Skeletal muscle tissue (tissue), 3 donors: ENCODE measurements at regions not wholly inside any gene's neighbourhood (a gene's known extent, or its start where the extent isn't known, plus 50 kb on each side); places are given as distances from the start of the nearest gene placed in this dataset.

Experiments used
- H3K27ac ChIP-seq: one replicate; pipeline ENCODE4 v1.7.0; 2013; ENCODE audit warnings: mild to moderate bottlenecking, low read depth, low read length, inconsistent platforms
- H3K27me3 ChIP-seq, 3 donors: one replicate each; pipeline ENCODE4 v1.7.0; 2013; ENCODE audit warnings: low read length in 3 of 3; ENCODE audit not compliant: control insufficient read depth in 3 of 3, insufficient read depth in 3 of 3
- H3K36me3 ChIP-seq, 3 donors: one replicate each; pipeline ENCODE4 v1.7.0; 2013; ENCODE audit warnings: low read length in 3 of 3; ENCODE audit not compliant: control insufficient read depth in 3 of 3, insufficient read depth in 3 of 3
- H3K4me1 ChIP-seq, 3 donors: one replicate each; pipeline ENCODE4 v1.7.0; 2013; ENCODE audit warnings: low read length in 3 of 3, mild to moderate bottlenecking in 3 of 3; ENCODE audit not compliant: control insufficient read depth in 3 of 3, insufficient read depth in 3 of 3
- H3K4me3 ChIP-seq, 3 donors: one replicate each; pipeline ENCODE4 v1.7.0; 2013; ENCODE audit warnings: low read length in 3 of 3
- H3K9ac ChIP-seq, 3 donors: one replicate each; pipeline ENCODE4 v1.7.0; 2013; ENCODE audit warnings: low read length in 3 of 3, mild to moderate bottlenecking in 3 of 3, moderate library complexity in 2 of 3, low read depth in 1 of 3
- H3K9me3 ChIP-seq, 3 donors: one replicate each; pipeline ENCODE4 v1.7.0; 2013; ENCODE audit warnings: low read length in 3 of 3; ENCODE audit not compliant: control insufficient read depth in 3 of 3
- donor health status: Osteomylitis.

- no peaks in the 10 kb centered on the region for H3K27me3 ChIP-seq
- no peak overlapping the region for H3K27ac ChIP-seq
- H3K4me1 ChIP-seq = peaks cover 0 to 3% (median 0%) of the 10 kb centered on the region in 3 donors
- H3K36me3 ChIP-seq = no peaks in the 10 kb centered on the region
- H3K9ac ChIP-seq = no peak overlapping the region
- no peaks in the 10 kb centered on the region for H3K9me3 ChIP-seq
- H3K4me3 ChIP-seq = no peak overlapping the region
Measured at GRCh38 chr5:143695941-143696340, 116.0 kb upstream of the HMHB1 start.

- Histone ChIP-seq H3K36me3 (no peaks in the 10 kb centered on the region), H3K9me3 (no peaks in the 10 kb centered on the region), H3K4me1 (peaks cover 0 to 3% (median 0%) of the 10 kb centered on the region in 3 donors), H3K4me3 (no peak overlapping the region), H3K27me3 (no peaks in the 10 kb centered on the region), H3K27ac (no peak overlapping the region), H3K9ac (no peak overlapping the region)
Measured at GRCh38 chr5:143695244-143695864, 116.6 kb upstream of the HMHB1 start.

DNA sequence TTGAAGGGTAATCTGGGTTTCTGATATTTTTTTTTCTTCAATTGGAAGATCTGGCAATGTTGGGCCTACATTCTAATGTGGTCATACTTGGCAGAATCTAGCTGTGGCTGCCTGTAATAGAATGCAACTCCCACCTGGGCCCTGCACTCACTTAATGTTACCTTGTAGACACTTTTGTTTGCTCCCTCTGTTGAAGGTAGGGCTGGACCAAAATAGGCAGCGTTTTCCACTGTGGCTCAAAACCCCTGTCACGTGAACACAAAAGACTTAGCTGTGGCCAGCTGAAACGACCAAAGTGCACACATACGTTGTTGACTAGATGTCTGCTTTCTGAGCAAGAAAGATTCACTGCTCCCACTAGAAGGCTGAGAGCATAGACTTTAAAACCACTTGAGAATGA is 117.6 kb upstream of the HMHB1 start:
- no peak overlapping the region for H3K4me3 ChIP-seq
- H3K27me3 ChIP-seq = no peaks in the 10 kb centered on the region
- H3K36me3 ChIP-seq = no peaks in the 10 kb centered on the region
- peaks cover 0 to 3% (median 0%) of the 10 kb centered on the region in 3 donors for H3K4me1 ChIP-seq
- no peak overlapping the region for H3K27ac ChIP-seq
- H3K9me3 ChIP-seq = no peaks in the 10 kb centered on the region
- no peak overlapping the region for H3K9ac ChIP-seq

GRCh38 chr5:143693651-143694252 is 118.2 kb upstream of the HMHB1 start:
- H3K4me3 ChIP-seq = no peak overlapping the region
- no peaks in the 10 kb centered on the region for H3K27me3 ChIP-seq
- H3K9me3 ChIP-seq = no peaks in the 10 kb centered on the region
- no peak overlapping the region for H3K9ac ChIP-seq
- no peaks in the 10 kb centered on the region for H3K36me3 ChIP-seq
- no peak overlapping the region for H3K27ac ChIP-seq
- peaks cover 0 to 3% (median 0%) of the 10 kb centered on the region in 3 donors for H3K4me1 ChIP-seq

DNA sequence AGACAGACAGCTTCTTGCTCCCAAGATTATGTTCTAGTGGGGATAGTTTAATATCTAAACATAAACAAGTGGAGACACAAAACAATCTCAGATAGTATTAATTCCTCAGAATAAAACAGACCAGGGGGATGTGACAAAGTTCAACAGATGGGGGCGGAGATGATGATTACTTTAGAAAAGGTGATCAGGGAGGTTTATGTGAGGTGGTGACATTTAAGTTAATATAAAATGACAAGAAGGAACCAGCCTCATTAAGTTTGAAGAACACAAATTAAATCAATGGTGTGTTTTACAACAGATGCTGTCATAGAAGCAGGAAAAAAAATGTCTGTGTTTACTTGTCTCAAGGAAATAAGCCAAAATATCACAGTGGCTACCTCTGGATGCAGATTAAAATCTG is 119.6 kb upstream of the HMHB1 start:
- H3K4me1 ChIP-seq = peaks cover 0 to 3% (median 0%) of the 10 kb centered on the region in 3 donors
- no peak overlapping the region for H3K27ac ChIP-seq
- H3K9me3 ChIP-seq = no peaks in the 10 kb centered on the region
- peak overlapping the region in 1 of 3 donors; percentile 13 for H3K9ac ChIP-seq
- H3K27me3 ChIP-seq = no peaks in the 10 kb centered on the region
- H3K36me3 ChIP-seq = no peaks in the 10 kb centered on the region
- H3K4me3 ChIP-seq = no peak overlapping the region

DNA sequence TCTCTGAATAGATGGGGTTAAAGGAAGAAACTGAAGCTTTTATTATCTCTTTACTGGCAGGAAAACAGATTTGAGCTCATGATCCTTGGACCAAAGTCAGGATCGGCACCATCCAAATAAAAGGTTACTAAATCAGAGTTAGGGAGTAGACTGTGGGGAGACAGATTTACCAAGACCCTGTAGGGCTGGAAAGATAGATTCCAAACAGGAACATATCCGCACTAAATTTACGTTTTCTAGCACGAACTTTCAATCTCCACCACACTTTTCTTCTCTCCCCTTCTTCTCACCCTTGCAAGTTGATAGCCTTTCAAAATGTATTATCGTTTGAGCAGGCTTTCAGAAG is 120.0 kb upstream of the HMHB1 start:
- Histone ChIP-seq H3K27ac (no peak overlapping the region), H3K27me3 (no peaks in the 10 kb centered on the region), H3K9me3 (no peaks in the 10 kb centered on the region), H3K9ac (peak overlapping the region in 1 of 3 donors; percentile 13), H3K4me1 (peaks cover 0 to 3% (median 0%) of the 10 kb centered on the region in 3 donors), H3K4me3 (no peak overlapping the region), H3K36me3 (no peaks in the 10 kb centered on the region)

GRCh38 chr5:143691287-143691944 is 120.5 kb upstream of the HMHB1 start:
- Histone ChIP-seq H3K9ac (no peak overlapping the region), H3K27me3 (no peaks in the 10 kb centered on the region), H3K4me3 (no peak overlapping the region), H3K4me1 (peaks cover 0 to 3% (median 0%) of the 10 kb centered on the region in 3 donors), H3K27ac (no peak overlapping the region), H3K36me3 (no peaks in the 10 kb centered on the region), H3K9me3 (no peaks in the 10 kb centered on the region)

DNA sequence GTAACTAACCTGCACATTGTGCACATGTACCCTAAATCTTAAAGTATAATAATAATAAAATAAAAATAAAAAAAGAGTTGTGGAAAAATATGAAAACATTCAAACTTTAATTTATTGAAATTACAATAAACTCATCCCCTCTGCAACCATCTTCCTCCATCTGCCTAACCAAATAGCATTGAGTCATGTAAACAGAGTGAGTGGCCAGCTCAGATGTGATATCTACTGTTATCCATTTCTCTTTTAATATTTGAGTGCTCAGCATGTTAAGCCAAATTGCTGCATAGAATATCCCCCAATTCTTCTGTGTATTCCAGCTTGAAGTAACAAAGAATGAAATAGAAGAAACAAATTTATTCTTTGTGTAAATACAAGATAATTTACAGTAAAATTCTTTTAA is 124.4 kb upstream of the HMHB1 start:
- H3K9ac ChIP-seq = no peak overlapping the region
- no peak overlapping the region for H3K4me3 ChIP-seq
- no peaks in the 10 kb centered on the region for H3K36me3 ChIP-seq
- H3K27me3 ChIP-seq = no peaks in the 10 kb centered on the region
- no peaks in the 10 kb centered on the region for H3K9me3 ChIP-seq
- H3K27ac ChIP-seq = no peak overlapping the region
- H3K4me1 ChIP-seq = peaks cover 4 to 10% (median 6%) of the 10 kb centered on the region in 3 donors

- Histone ChIP-seq H3K4me3 (no peak overlapping the region), H3K36me3 (no peaks in the 10 kb centered on the region), H3K9ac (no peak overlapping the region), H3K4me1 (peaks cover 8 to 14% (median 12%) of the 10 kb centered on the region in 3 donors), H3K9me3 (no peaks in the 10 kb centered on the region), H3K27me3 (no peaks in the 10 kb centered on the region), H3K27ac (no peak overlapping the region)
Measured at GRCh38 chr5:143685246-143685815, 126.6 kb upstream of the HMHB1 start.

GRCh38 chr5:143683459-143683858 is 128.5 kb upstream of the HMHB1 start:
- no peaks in the 10 kb centered on the region for H3K27me3 ChIP-seq
- H3K27ac ChIP-seq = no peak overlapping the region
- H3K4me3 ChIP-seq = no peak overlapping the region
- H3K9me3 ChIP-seq = no peaks in the 10 kb centered on the region
- no peak overlapping the region for H3K9ac ChIP-seq
- H3K4me1 ChIP-seq = peaks cover 8 to 18% (median 12%) of the 10 kb centered on the region in 3 donors
- H3K36me3 ChIP-seq = no peaks in the 10 kb centered on the region
